HepG2 (cell line): ENCODE measurements at regions not wholly inside any gene's neighbourhood (a gene's known extent, or its start where the extent isn't known, plus 50 kb on each side); places are given as distances from the start of the nearest gene placed in this dataset.

Experiments
- ATAC-seq: fragments of 200-7000 bp; cut with Tn5 transposase; 3 replicates; pipeline ENCODE4 v1.9.1; 2020; ENCODE audit warnings: mild to moderate bottlenecking, moderate library complexity
- BruUV-seq: library from RNA; stranded (reverse); fragments of 400-500 nt; replicated peaks from 2 replicates; lab custom pipeline; 2021; lab: Mats Ljungman, UMichigan
- CTCF ChIA-PET: fragments of 300-600 bp; formaldehyde crosslinking; extraction: SDS; loops from one replicate; lab custom pipeline; 2021; ENCODE audit warnings: low total read pairs, inconsistent platforms, low intra/inter-chr PET ratio; lab: Yijun Ruan, JAX
- POLR2A ChIA-PET: fragments of 350-600 bp; sonication (Branson Sonifier 250); formaldehyde crosslinking; loops from one replicate; lab custom pipeline; 2020; ENCODE audit warnings: antibody characterized with exemption, inconsistent platforms; lab: Yijun Ruan, JAX
- DNase-seq: peaks from one replicate; pipeline ENCODE4 v3.0.0-alpha.2; 2015; ENCODE audit warnings: low spot score
- FAIRE-seq: peaks from 3 replicates; lab custom pipeline; 2011; peaks lifted over from hg19 to GRCh38; lab: Jason Lieb, UNC
- H2AFZ ChIP-seq: one replicate; pipeline ENCODE4 v1.6.1; 2011; ENCODE audit warnings: low read length, inconsistent platforms
- H3K27ac ChIP-seq: fragments of 300-600 bp; 3 replicates; pipeline ENCODE4 v1.8.0; 2011; ENCODE audit warnings: mixed run types, mild to moderate bottlenecking, mixed read lengths, low read length, inconsistent platforms; ENCODE audit not compliant: insufficient read depth; ENCODE audit errors: extremely low read length
- H3K27me3 ChIP-seq, 2 experiments: fragments of 200-600 bp in 1 of 2; 2 replicates in 1 of 2; 3 replicates in 1 of 2; pipeline versions ENCODE4 v1.6.0 to v1.8.0; 2011; ENCODE audit warnings: low read length in 2 of 2, mild to moderate bottlenecking in 2 of 2, moderate library complexity in 2 of 2, inconsistent platforms in 1 of 2; ENCODE audit not compliant: insufficient read depth in 2 of 2, control insufficient read depth in 1 of 2
- H3K36me3 ChIP-seq, 2 experiments: fragments of 200-600 bp in 1 of 2; replicated peaks in 1 of 2; 2 replicates in 1 of 2; 3 replicates in 1 of 2; pipeline versions ENCODE4 v1.5.1 to v1.8.0; 2011; ENCODE audit warnings: low read length in 2 of 2, inconsistent platforms in 1 of 2; ENCODE audit not compliant: insufficient read depth in 2 of 2, control insufficient read depth in 1 of 2
- H3K4me1 ChIP-seq: 2 replicates; pipeline ENCODE4 v1.5.1; 2012; ENCODE audit warnings: low read length, inconsistent platforms; ENCODE audit not compliant: insufficient read depth
- H3K4me2 ChIP-seq: 2 replicates; pipeline ENCODE4 v1.6.0; 2011; ENCODE audit warnings: low read depth, low read length, inconsistent platforms
- H3K4me3 ChIP-seq, 3 experiments: fragments of 200-600 bp in 1 of 3; sonication (generic), shearing (Covaris generic) in 1 of 3; replicated peaks in 1 of 3; 2 replicates each; pipeline ENCODE4 v1.5.1; 2011 to 2016; ENCODE audit warnings: low read length in 3 of 3, inconsistent platforms in 2 of 3, low read depth in 2 of 3, mild to moderate bottlenecking in 2 of 3, control low read depth in 1 of 3, mixed read lengths in 1 of 3; ENCODE audit not compliant: insufficient read depth in 1 of 3
- H3K79me2 ChIP-seq: one replicate; pipeline ENCODE4 v1.6.1; 2011; ENCODE audit warnings: low read length, inconsistent platforms; ENCODE audit not compliant: insufficient read depth
- H3K9ac ChIP-seq: 2 replicates; pipeline ENCODE4 v1.6.0; 2011; ENCODE audit warnings: mild to moderate bottlenecking, low read depth, low read length, inconsistent platforms; ENCODE audit not compliant: insufficient read depth
- H3K9me3 ChIP-seq: 2 replicates; pipeline ENCODE4 v1.5.1; 2012; ENCODE audit warnings: mild to moderate bottlenecking, low read length
- H4K20me1 ChIP-seq: 2 replicates; pipeline ENCODE4 v1.6.0; 2011; ENCODE audit warnings: inconsistent platforms, mild to moderate bottlenecking, low read length, moderate library complexity; ENCODE audit not compliant: insufficient read depth
- ATF5 ChIP-seq: sonication (generic); formaldehyde crosslinking; IDR thresholded peaks from 2 replicates; pipeline ENCODE4 v1.4.0; 2020; ENCODE audit warnings: mild to moderate bottlenecking, low read depth, missing genetic modification reagents
- KDM4B ChIP-seq: sonication (generic); formaldehyde crosslinking; IDR thresholded peaks from 2 replicates; pipeline ENCODE4 v1.4.0; 2020; ENCODE audit warnings: missing genetic modification reagents
- TEAD2 ChIP-seq: sonication (generic); formaldehyde crosslinking; IDR thresholded peaks from 2 replicates; pipeline ENCODE4 v1.9.0; 2021; ENCODE audit warnings: missing genetic modification reagents
- TFDP2 ChIP-seq: sonication (generic); formaldehyde crosslinking; IDR thresholded peaks from 2 replicates; pipeline ENCODE4 v1.4.0; 2020; ENCODE audit warnings: missing genetic modification reagents
- ZBTB40 ChIP-seq, 2 experiments: fragments of 450-650 bp in 1 of 2; sonication (generic) in 1 of 2; formaldehyde crosslinking in 1 of 2; IDR thresholded peaks; 2 replicates each; pipeline versions ENCODE4 v1.6.1 to v1.8.0; 2016 to 2022; ENCODE audit warnings: antibody characterized with exemption in 1 of 2, mild to moderate bottlenecking in 1 of 2, missing genetic modification reagents in 1 of 2
- WGBS: methylation state at CpG from one replicate; pipeline ENCODE4 v1.1.6; 2017; ENCODE audit warnings: low lambda C conversion rate; 5-methylcytosine and 5-hydroxymethylcytosine counted together
- in situ Hi-C: cut with HindIII; loops from 2 replicates; pipeline ENCODE4 v1.10.0; 2017; ENCODE audit warnings: low pct_unique_long_range_greater_than_20kb; ENCODE audit not compliant: extremely low pct_ligation_motif_present
- intact Hi-C: fragments of 100-400 bp; cut with micrococcal nuclease; formaldehyde crosslinking; loops from one replicate; pipeline ENCODE4 v1.10.0; 2022; ENCODE audit not compliant: unreplicated experiment

GRCh38 chr3:117751651-117752050 lies 1042.1 kb downstream of the TUSC7 start:
- no peak overlapping the region for H3K4me2 ChIP-seq
- no peak overlapping the region for H3K9ac ChIP-seq
- no peaks in the 10 kb centered on the region for H3K79me2 ChIP-seq
- no peaks in the 10 kb centered on the region for H4K20me1 ChIP-seq
- ATAC-seq (no peak), DNase-seq (no peak), FAIRE-seq (no peak)
- H3K27me3 ChIP-seq = no peaks in the 10 kb centered on the region
- H2AFZ ChIP-seq = no peak overlapping the region
- TF ChIP-seq TFDP2 = no peak
- no peak for TF ChIP-seq TEAD2 (CRISPR knock-in tag)
- TF ChIP-seq KDM4B = no peak
- TF ChIP-seq ATF5 (CRISPR knock-in tag) = no peak
- no TSS peak for BruUV-seq
- H3K36me3 ChIP-seq = no peaks in the 10 kb centered on the region
- 5% methylated on average over 4 of the region's 4 CpGs for WGBS
- H3K4me3 ChIP-seq = no peak overlapping the region
- in situ Hi-C loops = no loop called here
- no peak overlapping the region for H3K27ac ChIP-seq
- intact Hi-C loops = no loop called here
- no peaks in the 10 kb centered on the region for H3K9me3 ChIP-seq
- H3K4me1 ChIP-seq = no peaks in the 10 kb centered on the region
- ChIA-PET POLR2A (no interaction called here), CTCF (no interaction called here)

GRCh38 chr3:117752984-117753717 lies 1043.6 kb downstream of the TUSC7 start:
- H3K9me3 ChIP-seq = no peaks in the 10 kb centered on the region
- H3K9ac ChIP-seq = no peak overlapping the region
- BruUV-seq = no TSS peak
- ATAC-seq = no peak
- no peak overlapping the region for H3K4me3 ChIP-seq
- in situ Hi-C loops = no loop called here
- H3K27me3 ChIP-seq = no peaks in the 10 kb centered on the region
- no peaks in the 10 kb centered on the region for H4K20me1 ChIP-seq
- no peaks in the 10 kb centered on the region for H3K4me1 ChIP-seq
- no peak overlapping the region for H2AFZ ChIP-seq
- no peak overlapping the region for H3K4me2 ChIP-seq
- no peaks in the 10 kb centered on the region for H3K36me3 ChIP-seq
- DNase-seq = no peak
- intact Hi-C loops = no loop called here
- ChIA-PET CTCF (no interaction called here), POLR2A (no interaction called here)
- no peak for FAIRE-seq
- no peaks in the 10 kb centered on the region for H3K79me2 ChIP-seq
- WGBS = 48% methylated on average over 3 of the region's 3 CpGs
- no peak overlapping the region for H3K27ac ChIP-seq
- TF ChIP-seq ZBTB40 (IDR thresholded peaks at IDR 0.05) (no peak), ZBTB40 (CRISPR knock-in tag; IDR thresholded peaks at IDR 0.05) (no peak)
